ENCODE measurements at regions not wholly inside any gene's neighbourhood (a gene's known extent, or its start where the extent isn't known, plus 50 kb on each side); places are given as distances from the start of the nearest gene placed in this dataset.
"Not testable (repeated sequence)": the region's sequence is repeated elsewhere in the genome, so short reads cannot be mapped to it uniquely, and the experiment has no call there.

GRCh38 chr2:75325594-75325993 lies 126.3 kb upstream of the TACR1 start:
- DNase-seq (ENCODE audit: low spot score), result no peak

GRCh38 chr2:75324861-75325284 lies 125.6 kb upstream of the TACR1 start:
- no peak for DNase-seq (ENCODE audit: low spot score)

- no peak for DNase-seq (ENCODE audit: low spot score)
Observed at GRCh38 chr2:75324141-75324540, 124.8 kb upstream of the TACR1 start.

- no peak for DNase-seq (ENCODE audit: low spot score)
Observed at GRCh38 chr2:75321599-75321922, 122.2 kb upstream of the TACR1 start.

GRCh38 chr2:75320898-75321598 lies 121.7 kb upstream of the TACR1 start:
- DNase-seq (ENCODE audit: low spot score), result no peak

- no peak for DNase-seq (ENCODE audit: low spot score)
Observed at GRCh38 chr2:75319951-75320350, 120.6 kb upstream of the TACR1 start.

GRCh38 chr2:75317802-75318201 lies 118.5 kb upstream of the TACR1 start:
- DNase-seq (ENCODE audit: low spot score), result no peak

GRCh38 chr2:75317316-75317715 lies 118.0 kb upstream of the TACR1 start:
- DNase-seq (ENCODE audit: low spot score), result no peak

GRCh38 chr2:75315436-75315835 lies 116.1 kb upstream of the TACR1 start:
- DNase-seq (ENCODE audit: low spot score), result no peak

- DNase-seq (ENCODE audit: low spot score), result no peak
Observed at GRCh38 chr2:75311993-75312392, 112.7 kb upstream of the TACR1 start.

GRCh38 chr2:75311521-75311920 lies 112.2 kb upstream of the TACR1 start:
- DNase-seq (ENCODE audit: low spot score), result no peak

GRCh38 chr2:75310876-75311275 lies 111.6 kb upstream of the TACR1 start:
- DNase-seq (ENCODE audit: low spot score), result no peak

GRCh38 chr2:75309596-75310463 lies 110.5 kb upstream of the TACR1 start:
- DNase-seq (ENCODE audit: low spot score), result no peak

GRCh38 chr2:75303227-75303626 lies 103.9 kb upstream of the TACR1 start:
- DNase-seq (ENCODE audit: low spot score), result no peak

- no peak for DNase-seq (ENCODE audit: low spot score)
Observed at GRCh38 chr2:75294362-75294761, 95.0 kb upstream of the TACR1 start.

GRCh38 chr2:75292826-75293225 lies 93.5 kb upstream of the TACR1 start:
- no peak for DNase-seq (ENCODE audit: low spot score)

- DNase-seq (ENCODE audit: low spot score), result no peak
Observed at GRCh38 chr2:75290600-75291150, 91.4 kb upstream of the TACR1 start.

- no peak for DNase-seq (ENCODE audit: low spot score)
Observed at GRCh38 chr2:75289771-75290170, 90.5 kb upstream of the TACR1 start.

GRCh38 chr2:75289178-75289577 lies 89.9 kb upstream of the TACR1 start:
- DNase-seq (ENCODE audit: low spot score), result not testable (repeated sequence)

GRCh38 chr2:75288760-75289159 lies 89.4 kb upstream of the TACR1 start:
- no peak for DNase-seq (ENCODE audit: low spot score)

GRCh38 chr2:75287624-75288316 lies 88.5 kb upstream of the TACR1 start:
- DNase-seq (ENCODE audit: low spot score), result peak; percentile 22

- no peak for DNase-seq (ENCODE audit: low spot score)
Observed at GRCh38 chr2:75284345-75284744, 85.0 kb upstream of the TACR1 start.
